ENCODE measurements at regions not wholly inside any gene's neighbourhood (a gene's known extent, or its start where the extent isn't known, plus 50 kb on each side); places are given as distances from the start of the nearest gene placed in this dataset.

DNA sequence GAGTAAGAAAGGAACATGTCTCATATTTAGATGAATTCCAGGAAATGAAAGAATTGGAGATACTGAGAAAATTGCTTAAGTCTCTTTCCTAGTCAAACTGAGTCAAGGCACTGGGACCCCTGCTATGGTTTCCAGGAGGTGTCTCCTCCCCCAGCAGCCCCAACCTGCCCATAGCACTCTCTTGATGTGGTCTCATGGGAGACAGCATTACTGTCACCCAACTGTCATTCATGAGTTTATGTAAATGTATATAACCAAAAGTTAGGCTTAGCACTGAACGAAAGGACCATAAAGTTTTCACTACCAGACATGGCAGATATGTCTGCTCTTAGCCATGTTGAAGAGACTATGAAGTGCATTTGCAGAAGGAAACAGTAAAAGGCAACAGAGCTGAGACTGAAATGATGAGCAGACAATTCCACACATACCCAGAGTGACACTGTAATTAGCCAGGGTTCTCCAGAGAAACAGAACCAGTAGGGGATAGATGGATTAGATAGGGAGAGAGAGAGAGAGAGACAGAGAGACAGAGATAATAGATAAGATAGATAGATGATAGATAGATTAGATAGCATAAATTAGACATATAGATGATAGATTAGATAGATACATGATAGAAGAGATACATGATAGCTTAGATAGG, 328.1 kb downstream of the BRD1 start:
- no peak for DNase-seq

- no peak for DNase-seq
These were observed 330.4 kb downstream of the BRD1 start for GRCh38 chr22:49497266-49497665.

GRCh38 chr22:49494555-49494954, 333.1 kb downstream of the BRD1 start:
- no peak for DNase-seq

DNA sequence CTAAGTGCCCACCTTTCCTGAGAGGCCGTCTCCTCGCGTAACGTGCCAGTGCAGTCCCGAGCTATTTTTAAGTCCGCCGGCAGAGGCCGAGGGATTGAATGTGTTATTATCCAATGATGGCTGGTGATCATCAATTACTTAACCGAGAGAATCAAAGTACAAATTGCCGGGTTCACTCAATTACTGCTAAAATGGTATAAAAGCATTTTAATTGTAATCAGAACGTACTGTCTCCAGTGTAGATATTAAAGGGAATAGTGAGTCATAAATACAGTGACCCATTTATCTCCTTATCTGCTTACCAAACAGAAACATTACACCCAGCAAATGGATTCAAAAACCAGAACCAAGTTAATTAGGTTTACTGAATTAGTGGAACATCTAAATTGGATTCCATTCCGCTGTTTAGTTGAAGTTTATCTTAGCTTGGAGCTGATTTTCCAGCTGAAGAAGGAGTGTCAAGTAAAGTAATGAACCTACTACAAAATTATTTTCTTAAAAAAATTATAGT, 334.9 kb downstream of the BRD1 start:
- no peak for DNase-seq

GRCh38 chr22:49492308-49492707, 335.4 kb downstream of the BRD1 start:
- DNase-seq = no peak

DNA sequence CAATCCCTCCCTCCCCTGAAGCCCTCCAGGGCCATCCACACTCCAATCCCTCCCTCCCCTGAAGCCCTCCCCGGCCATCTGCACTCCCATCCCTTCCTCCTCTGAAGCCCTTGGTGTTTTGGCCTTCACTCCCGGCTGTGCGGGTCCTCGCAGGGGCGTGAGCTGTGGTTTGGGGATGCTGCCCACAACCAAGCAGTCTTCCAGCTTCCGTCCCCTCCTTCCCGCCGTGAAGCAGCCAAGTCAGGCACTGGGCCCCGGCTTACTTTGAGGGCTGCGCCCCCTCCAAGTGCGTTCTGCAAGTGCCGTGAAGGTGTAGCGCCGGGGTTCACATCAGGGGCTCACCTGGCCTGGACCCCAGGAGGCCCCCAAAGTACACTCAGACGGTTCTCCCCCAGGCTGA, 335.9 kb downstream of the BRD1 start:
- no peak for DNase-seq

DNA sequence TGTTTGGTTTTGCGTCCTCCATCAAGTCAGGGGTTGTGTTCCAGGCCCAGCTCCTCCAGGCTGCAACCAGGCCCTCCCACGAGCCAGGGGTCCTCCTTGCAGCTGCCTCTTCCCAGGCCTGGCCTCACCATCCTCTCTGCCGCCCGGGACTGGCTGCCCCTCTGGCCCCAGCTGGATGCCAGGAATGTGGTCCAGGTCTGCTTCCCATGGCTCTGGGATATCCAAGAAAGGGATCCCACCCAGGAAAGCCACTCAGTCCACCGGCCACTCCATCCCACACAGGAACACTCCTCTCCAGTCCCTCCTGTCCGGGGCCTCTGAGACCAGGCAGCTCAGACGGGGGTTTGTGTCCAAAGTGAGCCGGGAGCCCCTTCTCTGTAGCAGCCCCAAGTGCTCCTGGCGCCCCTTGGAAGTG, 336.4 kb downstream of the BRD1 start:
- DNase-seq = no peak

- no peak for DNase-seq
These were observed 337.0 kb downstream of the BRD1 start for GRCh38 chr22:49490692-49491091.

DNA sequence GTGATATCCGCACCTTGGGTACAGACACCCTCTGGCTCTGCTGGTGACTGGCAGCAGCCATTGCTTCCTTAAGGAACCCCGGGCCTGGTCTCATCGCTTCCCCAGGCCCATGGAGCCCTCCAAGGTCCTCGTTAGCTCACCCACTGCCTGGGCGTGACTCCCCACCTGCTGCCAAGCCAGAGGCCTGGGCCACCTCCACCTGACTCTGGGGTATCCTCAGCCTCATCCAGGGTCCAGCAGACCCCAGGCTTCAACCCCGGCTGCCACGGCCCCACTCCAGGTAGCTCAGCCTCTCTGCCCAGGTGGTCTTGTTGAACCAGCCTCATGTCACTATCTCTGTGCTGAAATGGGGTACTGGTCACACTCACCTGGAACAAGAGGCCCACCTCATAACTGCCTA, 337.9 kb downstream of the BRD1 start:
- no peak for DNase-seq

DNA sequence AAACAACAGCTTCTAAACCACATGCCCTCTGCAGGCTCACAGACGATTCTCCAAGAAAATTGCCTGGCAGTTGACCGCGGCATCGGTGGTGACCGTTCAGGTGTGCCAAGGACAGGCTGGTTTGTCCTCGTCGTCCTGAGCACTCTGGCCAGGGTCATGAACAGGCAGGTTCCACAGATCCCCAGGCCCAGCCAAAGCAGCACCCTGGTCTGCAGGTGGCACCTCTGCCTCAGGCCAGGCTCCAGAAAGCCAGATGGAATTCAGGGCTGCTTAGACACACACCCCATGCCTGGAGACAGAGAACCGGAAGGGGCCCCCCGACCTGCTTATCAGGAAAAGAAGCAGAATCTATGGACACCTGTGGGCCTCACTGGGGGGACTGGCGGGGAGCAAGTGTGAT, 338.7 kb downstream of the BRD1 start:
- DNase-seq = no peak

GRCh38 chr22:49487950-49488349, 339.7 kb downstream of the BRD1 start:
- no peak for DNase-seq

DNA sequence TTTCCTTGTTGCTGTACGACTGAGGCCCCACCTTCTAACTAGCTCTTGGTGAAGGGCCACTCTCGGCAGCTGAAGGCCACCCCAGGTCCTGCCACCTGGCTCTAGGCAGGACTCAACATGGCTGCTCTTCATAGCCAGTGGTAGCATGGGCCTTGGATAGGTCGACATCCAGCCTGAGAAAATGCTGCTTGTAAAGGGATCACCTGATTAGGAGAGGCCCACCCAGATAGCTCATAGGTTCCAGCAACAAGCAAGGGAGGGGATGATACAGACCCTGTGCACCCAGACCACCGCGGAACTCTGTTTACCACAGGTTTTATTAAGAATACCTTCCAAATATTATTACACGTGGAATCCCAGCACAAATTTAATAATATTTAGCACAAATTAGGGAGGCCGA, 341.4 kb downstream of the BRD1 start:
- no peak for DNase-seq

DNA sequence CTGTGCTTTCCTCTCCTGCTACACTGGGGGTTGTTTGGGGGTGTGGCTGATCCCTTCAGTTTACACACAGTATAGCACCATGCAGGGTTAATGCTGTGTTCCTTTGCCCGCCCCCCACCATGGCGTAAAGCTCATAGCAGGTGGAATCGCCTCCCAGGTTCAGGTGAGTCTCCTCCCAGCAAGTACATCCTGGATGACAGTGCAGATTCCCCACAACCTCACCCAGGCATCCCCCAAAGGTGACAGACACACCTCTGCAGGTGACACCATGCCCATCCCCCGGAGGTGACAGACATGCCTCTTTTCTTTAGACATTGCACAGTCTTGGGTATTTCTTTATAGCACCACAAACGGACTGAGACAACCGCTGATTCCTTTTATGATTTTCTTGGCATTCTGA, 343.7 kb downstream of the BRD1 start:
- DNase-seq = no peak

GRCh38 chr22:49483281-49483870, 344.3 kb downstream of the BRD1 start:
- DNase-seq = no peak

DNA sequence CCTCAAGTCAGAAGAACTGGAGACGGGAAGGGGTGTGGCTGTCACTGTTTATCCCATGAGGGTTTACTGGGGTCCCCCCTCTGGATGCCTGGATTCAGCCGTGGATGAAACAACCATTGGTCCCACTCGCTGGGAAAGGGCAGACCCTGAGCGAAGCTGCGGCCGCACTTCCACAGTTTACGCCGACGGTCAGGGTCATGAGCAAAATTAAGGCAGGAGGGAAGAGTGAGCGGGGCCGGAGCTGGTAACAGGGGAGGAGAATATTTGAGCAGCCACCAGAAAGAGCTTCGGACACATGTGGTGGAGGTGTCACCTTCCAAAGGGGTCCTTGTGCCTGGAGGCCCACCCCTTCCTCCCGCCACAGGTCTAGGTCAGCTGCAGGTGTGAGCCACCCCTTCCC, 344.9 kb downstream of the BRD1 start:
- no peak for DNase-seq

DNA sequence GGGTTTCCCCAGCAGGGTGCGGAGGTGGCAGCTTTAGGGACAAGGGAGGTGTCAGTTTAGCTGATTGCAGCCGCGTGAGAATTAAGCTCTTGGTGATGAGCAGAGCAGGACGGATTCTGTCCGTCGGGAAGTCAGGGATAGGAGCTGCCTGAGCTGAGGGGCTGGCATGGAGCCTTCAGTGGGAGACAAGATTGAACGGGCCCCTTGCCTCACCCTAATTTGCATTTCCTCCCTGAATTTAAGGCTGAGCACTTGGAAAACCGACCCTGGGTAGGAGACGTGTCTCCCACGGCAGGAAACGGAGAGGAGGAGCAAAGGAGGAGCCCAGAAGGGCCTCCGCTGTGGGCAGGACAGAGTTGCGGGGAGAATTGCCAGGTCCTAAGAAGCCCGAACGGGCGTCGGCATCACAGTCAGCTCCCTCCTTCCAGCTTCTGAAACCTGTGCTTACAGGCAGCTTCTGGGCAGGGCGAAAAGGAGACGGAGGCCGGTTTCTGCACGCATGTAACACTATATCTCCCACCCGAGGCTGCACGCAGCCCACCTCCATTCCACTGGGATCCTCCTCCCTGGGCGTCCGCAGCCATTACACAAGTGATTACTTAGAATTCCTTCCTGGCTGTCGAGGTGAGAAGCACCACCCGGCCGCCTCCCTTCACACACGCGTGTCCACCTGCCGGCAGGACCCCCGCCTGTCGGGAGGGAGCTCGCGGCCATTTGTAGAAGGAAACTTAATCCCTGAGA, 345.8 kb downstream of the BRD1 start:
- no peak for DNase-seq

GRCh38 chr22:49480896-49481658, 346.6 kb downstream of the BRD1 start:
- no peak for DNase-seq

- no peak for DNase-seq
These were observed 347.3 kb downstream of the BRD1 start for GRCh38 chr22:49480331-49480730.

DNA sequence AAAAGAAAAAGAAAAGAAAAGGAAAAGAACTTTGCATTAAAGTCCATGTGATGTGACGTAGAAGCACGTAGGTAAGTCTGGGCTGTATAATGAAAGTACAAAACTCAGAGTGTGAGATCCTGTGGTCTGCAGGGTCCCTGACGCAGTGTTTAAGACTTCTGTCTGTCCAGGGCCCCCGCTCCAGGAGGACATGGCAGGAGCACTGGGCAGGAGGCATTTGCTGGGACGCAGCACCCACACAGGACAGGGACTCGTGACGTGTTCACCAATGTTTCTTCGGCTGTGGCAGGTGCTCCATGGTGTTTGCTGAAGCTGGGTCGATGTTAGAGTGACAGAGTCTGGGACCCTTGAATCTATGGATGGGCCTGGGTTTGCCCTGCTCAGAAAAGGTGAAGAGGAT, 348.1 kb downstream of the BRD1 start:
- no peak for DNase-seq

GRCh38 chr22:49476800-49477400, 350.8 kb downstream of the BRD1 start:
- DNase-seq = no peak

DNA sequence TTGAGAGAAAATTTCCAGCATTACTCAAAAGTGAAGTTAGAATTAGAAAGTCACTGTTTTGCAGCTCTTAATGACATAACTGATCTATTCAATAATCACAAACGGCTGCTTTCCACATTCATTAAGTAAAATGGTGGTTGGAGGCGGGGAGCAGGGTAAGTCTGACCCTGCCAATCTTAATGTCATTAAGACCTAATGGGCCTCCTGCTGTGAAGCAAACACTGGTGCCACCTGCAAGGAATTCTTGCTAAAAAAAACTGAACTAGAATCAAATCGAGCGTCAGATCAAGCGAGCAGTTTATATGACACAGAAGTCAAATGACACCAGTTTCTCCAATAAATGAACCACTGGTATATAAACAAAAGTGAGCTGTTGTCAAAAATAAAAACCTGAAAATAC, 351.5 kb downstream of the BRD1 start:
- DNase-seq = no peak

DNA sequence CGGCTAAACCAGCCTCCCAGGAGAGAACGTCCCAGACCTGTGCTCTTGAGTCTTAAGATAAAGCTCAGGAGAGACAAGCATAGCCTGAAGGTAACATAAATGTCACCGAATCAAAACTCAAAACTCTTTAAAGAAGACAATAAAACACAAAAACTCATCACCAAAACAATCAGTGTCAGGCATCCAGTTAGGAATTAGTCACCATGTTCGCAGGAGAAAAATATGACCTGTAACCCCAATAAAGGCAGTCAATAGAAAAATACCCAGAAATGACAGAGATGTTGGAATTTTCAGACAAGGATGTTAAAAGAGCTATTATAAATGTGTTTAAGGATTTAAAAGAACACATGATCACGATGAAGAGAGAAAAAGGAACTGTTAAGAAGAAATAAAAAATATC, 352.4 kb downstream of the BRD1 start:
- DNase-seq = no peak

GRCh38 chr22:49473286-49473685, 354.4 kb downstream of the BRD1 start:
- no peak for DNase-seq

All from activated CD4-positive, alpha-beta T cell treated with anti-CD3 and anti-CD28 coated beads, Interleukin-2, amount 50 U/mL, for 16 hours (primary cell).